Activated B cell treated with CpG ODN at 0.5 μM for 24 hours (primary cell): ENCODE measurements at regions not wholly inside any gene's neighbourhood (a gene's known extent, or its start where the extent isn't known, plus 50 kb on each side); places are given as distances from the start of the nearest gene placed in this dataset.

Experiments used
- ATAC-seq: fragments of 200-7000 bp; cut with Tn5 transposase; one replicate; pipeline ENCODE4 v1.10.0; 2021; ENCODE audit warnings: low read depth, mild to moderate bottlenecking, moderate library complexity
- CTCF ChIA-PET: fragments of 350-600 bp; sonication (Branson Sonifier 250); formaldehyde crosslinking; loops from one replicate; lab custom pipeline; 2021; ENCODE audit warnings: antibody characterized with exemption; lab: Charles Lee
- POLR2A ChIA-PET: fragments of 350-600 bp; sonication (Branson Sonifier 250); formaldehyde crosslinking; loops from one replicate; lab custom pipeline; 2021; ENCODE audit warnings: antibody characterized with exemption; lab: Charles Lee
- DNase-seq: peaks from one replicate; pipeline ENCODE4 v3.0.0; 2022
- H3K27ac Mint-ChIP-seq: one replicate; pipeline ENCODE4 v1.8.0; 2020; ENCODE audit warnings: mixed read lengths
- H3K27me3 Mint-ChIP-seq: one replicate; pipeline ENCODE4 v1.8.0; 2021; ENCODE audit warnings: mixed read lengths
- H3K36me3 Mint-ChIP-seq: one replicate; pipeline ENCODE4 v1.8.0; 2021; ENCODE audit warnings: low read depth, mixed read lengths
- H3K4me1 Mint-ChIP-seq: one replicate; pipeline ENCODE4 v1.8.0; 2021; ENCODE audit warnings: mixed read lengths
- H3K4me3 Mint-ChIP-seq: one replicate; pipeline ENCODE4 v1.8.0; 2020; ENCODE audit warnings: mild to moderate bottlenecking, mixed read lengths
- H3K9me3 Mint-ChIP-seq: one replicate; pipeline ENCODE4 v1.8.0; 2020; ENCODE audit warnings: mixed read lengths
- CTCF ChIP-seq: fragments of 200-600 bp; IDR thresholded peaks from one replicate; pipeline ENCODE4 v1.8.0; 2022; ENCODE audit warnings: antibody characterized with exemption, mild to moderate bottlenecking
- intact Hi-C: fragments of 100-400 bp; cut with micrococcal nuclease; formaldehyde crosslinking; loops from one replicate; pipeline ENCODE4 v1.15.1; 2024

- intact Hi-C loops: no loop called here
- Mint-ChIP-seq H3K4me1 (no peaks in the 10 kb centered on the region), H3K27ac (no peak overlapping the region), H3K36me3 (no peaks in the 10 kb centered on the region), H3K4me3 (no peak overlapping the region), H3K9me3 (peaks cover 16% of the 10 kb centered on the region), H3K27me3 (no peaks in the 10 kb centered on the region)
- CTCF ChIA-PET: no interaction called here
- TF ChIP-seq CTCF: no peak
- DNase-seq: no peak
- no peak for ATAC-seq
- POLR2A ChIA-PET: no interaction called here
Observed at GRCh38 chr3:83928903-83929302, 1029.9 kb upstream of the CADM2 start.

- TF ChIP-seq CTCF: no peak
- ATAC-seq: no peak
- H3K4me3 Mint-ChIP-seq: no peak overlapping the region
- intact Hi-C loops: no loop called here
- no peaks in the 10 kb centered on the region for H3K4me1 Mint-ChIP-seq
- H3K36me3 Mint-ChIP-seq: no peaks in the 10 kb centered on the region
- peaks cover 8% of the 10 kb centered on the region for H3K9me3 Mint-ChIP-seq
- ChIA-PET POLR2A (no interaction called here), CTCF (no interaction called here)
- no peak for DNase-seq
- no peak overlapping the region for H3K27ac Mint-ChIP-seq
- H3K27me3 Mint-ChIP-seq: no peaks in the 10 kb centered on the region
Observed at GRCh38 chr3:83934192-83935021, 1024.4 kb upstream of the CADM2 start.

GRCh38 chr3:83938491-83938890 lies 1020.3 kb upstream of the CADM2 start:
- TF ChIP-seq CTCF: no peak
- Mint-ChIP-seq H3K4me1 (no peaks in the 10 kb centered on the region), H3K27me3 (no peaks in the 10 kb centered on the region), H3K4me3 (no peak overlapping the region), H3K36me3 (no peaks in the 10 kb centered on the region), H3K27ac (no peak overlapping the region), H3K9me3 (peaks cover 6% of the 10 kb centered on the region)
- CTCF ChIA-PET: interaction anchor here (0.6 kb wide), 1 partner anchor 14 kb away, joined by 3 read pairs; no protein-coding TSS in a partner anchor
- DNase-seq (no peak), ATAC-seq (no peak)
- intact Hi-C loops: no loop called here
- POLR2A ChIA-PET: no interaction called here

DNA sequence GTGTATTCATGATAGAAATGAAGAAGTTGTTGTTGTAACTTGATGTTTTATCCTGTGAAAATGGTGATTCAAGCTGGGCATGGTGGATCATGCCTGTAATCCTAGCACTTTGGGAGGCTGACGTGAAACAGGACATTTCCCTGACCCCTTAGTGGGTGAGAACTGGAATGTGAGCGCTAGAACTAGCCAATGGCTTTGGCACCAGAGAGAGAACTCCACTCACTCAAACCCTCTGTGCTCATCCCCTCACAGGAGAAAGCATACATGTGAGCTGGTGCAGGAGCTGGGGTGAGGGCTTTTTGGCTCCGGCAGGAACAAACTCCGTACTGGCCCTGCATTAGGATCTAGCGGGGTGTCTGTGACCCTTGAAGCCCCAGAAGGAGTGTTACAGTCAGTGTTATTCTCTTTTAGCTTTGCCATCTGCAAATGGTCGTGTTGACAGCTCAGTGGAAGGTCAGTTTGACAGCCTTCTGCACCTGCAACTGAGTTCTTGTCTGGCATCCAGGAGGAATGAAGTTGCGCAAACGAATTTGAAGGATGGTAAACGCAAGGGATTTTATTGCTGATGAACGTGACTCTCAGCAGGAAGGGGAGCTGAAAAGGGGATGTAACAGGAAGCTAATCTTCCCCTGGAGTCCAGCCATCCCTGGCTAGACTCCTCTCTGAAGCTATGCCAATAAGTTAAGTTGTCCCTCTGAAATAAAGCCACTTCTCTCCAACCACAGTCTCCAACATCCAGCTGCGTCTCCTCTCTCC lies 1016.6 kb upstream of the CADM2 start:
- H3K4me1 Mint-ChIP-seq: no peaks in the 10 kb centered on the region
- intact Hi-C loops: no loop called here
- H3K27me3 Mint-ChIP-seq: no peaks in the 10 kb centered on the region
- DNase-seq (no peak), ATAC-seq (no peak)
- no peak overlapping the region for H3K27ac Mint-ChIP-seq
- H3K9me3 Mint-ChIP-seq: peaks cover 6% of the 10 kb centered on the region
- no peak overlapping the region for H3K4me3 Mint-ChIP-seq
- no peak for TF ChIP-seq CTCF
- CTCF ChIA-PET: no interaction called here
- POLR2A ChIA-PET: no interaction called here
- no peaks in the 10 kb centered on the region for H3K36me3 Mint-ChIP-seq

DNA sequence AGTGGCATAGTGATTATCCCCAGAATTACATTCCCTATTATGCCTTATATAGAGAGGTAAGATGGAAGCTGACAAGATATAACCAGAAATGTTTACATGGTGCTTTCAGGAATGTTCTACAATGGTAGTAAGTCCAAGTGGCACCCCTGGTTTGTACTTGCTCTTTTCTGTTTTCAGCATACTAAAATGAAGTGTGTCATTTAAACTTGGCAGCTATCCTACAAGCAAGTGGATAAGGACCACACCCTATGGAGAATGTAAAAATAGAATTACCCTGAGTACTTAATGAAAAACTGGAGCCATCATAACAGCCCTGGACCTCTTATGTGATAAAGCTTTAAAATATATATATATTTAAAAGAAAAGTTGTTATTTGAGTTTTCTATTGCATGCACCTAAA lies 1012.7 kb upstream of the CADM2 start:
- no peak overlapping the region for H3K27ac Mint-ChIP-seq
- intact Hi-C loops: no loop called here
- H3K9me3 Mint-ChIP-seq: peaks cover 6% of the 10 kb centered on the region
- DNase-seq (no peak), ATAC-seq (no peak)
- H3K4me1 Mint-ChIP-seq: no peaks in the 10 kb centered on the region
- no peaks in the 10 kb centered on the region for H3K27me3 Mint-ChIP-seq
- H3K36me3 Mint-ChIP-seq: no peaks in the 10 kb centered on the region
- TF ChIP-seq CTCF: no peak
- ChIA-PET CTCF (no interaction called here), POLR2A (no interaction called here)
- no peak overlapping the region for H3K4me3 Mint-ChIP-seq
